HepG2 (cell line): ENCODE measurements at regions not wholly inside any gene's neighbourhood (a gene's known extent, or its start where the extent isn't known, plus 50 kb on each side); places are given as distances from the start of the nearest gene placed in this dataset.

Source experiments
- ATAC-seq: fragments of 200-7000 bp; cut with Tn5 transposase; 3 replicates; pipeline ENCODE4 v1.9.1; 2020; ENCODE audit warnings: mild to moderate bottlenecking, moderate library complexity
- BruUV-seq: library from RNA; stranded (reverse); fragments of 400-500 nt; replicated peaks from 2 replicates; lab custom pipeline; 2021; lab: Mats Ljungman, UMichigan
- CTCF ChIA-PET: fragments of 300-600 bp; formaldehyde crosslinking; extraction: SDS; loops from one replicate; lab custom pipeline; 2021; ENCODE audit warnings: low total read pairs, inconsistent platforms, low intra/inter-chr PET ratio; lab: Yijun Ruan, JAX
- POLR2A ChIA-PET: fragments of 350-600 bp; sonication (Branson Sonifier 250); formaldehyde crosslinking; loops from one replicate; lab custom pipeline; 2020; ENCODE audit warnings: antibody characterized with exemption, inconsistent platforms; lab: Yijun Ruan, JAX
- DNase-seq: peaks from one replicate; pipeline ENCODE4 v3.0.0-alpha.2; 2015; ENCODE audit warnings: low spot score
- FAIRE-seq: peaks from 3 replicates; lab custom pipeline; 2011; peaks lifted over from hg19 to GRCh38; lab: Jason Lieb, UNC
- H2AFZ ChIP-seq: one replicate; pipeline ENCODE4 v1.6.1; 2011; ENCODE audit warnings: low read length, inconsistent platforms
- H3K27ac ChIP-seq: fragments of 300-600 bp; 3 replicates; pipeline ENCODE4 v1.8.0; 2011; ENCODE audit warnings: mixed run types, mild to moderate bottlenecking, mixed read lengths, low read length, inconsistent platforms; ENCODE audit not compliant: insufficient read depth; ENCODE audit errors: extremely low read length
- H3K27me3 ChIP-seq, 2 experiments: fragments of 200-600 bp in 1 of 2; 2 replicates in 1 of 2; 3 replicates in 1 of 2; pipeline versions ENCODE4 v1.6.0 to v1.8.0; 2011; ENCODE audit warnings: low read length in 2 of 2, mild to moderate bottlenecking in 2 of 2, moderate library complexity in 2 of 2, inconsistent platforms in 1 of 2; ENCODE audit not compliant: insufficient read depth in 2 of 2, control insufficient read depth in 1 of 2
- H3K36me3 ChIP-seq, 2 experiments: fragments of 200-600 bp in 1 of 2; replicated peaks in 1 of 2; 2 replicates in 1 of 2; 3 replicates in 1 of 2; pipeline versions ENCODE4 v1.5.1 to v1.8.0; 2011; ENCODE audit warnings: low read length in 2 of 2, inconsistent platforms in 1 of 2; ENCODE audit not compliant: insufficient read depth in 2 of 2, control insufficient read depth in 1 of 2
- H3K4me1 ChIP-seq: 2 replicates; pipeline ENCODE4 v1.5.1; 2012; ENCODE audit warnings: low read length, inconsistent platforms; ENCODE audit not compliant: insufficient read depth
- H3K4me2 ChIP-seq: 2 replicates; pipeline ENCODE4 v1.6.0; 2011; ENCODE audit warnings: low read depth, low read length, inconsistent platforms
- H3K4me3 ChIP-seq, 3 experiments: fragments of 200-600 bp in 1 of 3; sonication (generic), shearing (Covaris generic) in 1 of 3; replicated peaks in 1 of 3; 2 replicates each; pipeline ENCODE4 v1.5.1; 2011 to 2016; ENCODE audit warnings: low read length in 3 of 3, inconsistent platforms in 2 of 3, low read depth in 2 of 3, mild to moderate bottlenecking in 2 of 3, control low read depth in 1 of 3, mixed read lengths in 1 of 3; ENCODE audit not compliant: insufficient read depth in 1 of 3
- H3K79me2 ChIP-seq: one replicate; pipeline ENCODE4 v1.6.1; 2011; ENCODE audit warnings: low read length, inconsistent platforms; ENCODE audit not compliant: insufficient read depth
- H3K9ac ChIP-seq: 2 replicates; pipeline ENCODE4 v1.6.0; 2011; ENCODE audit warnings: mild to moderate bottlenecking, low read depth, low read length, inconsistent platforms; ENCODE audit not compliant: insufficient read depth
- H3K9me3 ChIP-seq: 2 replicates; pipeline ENCODE4 v1.5.1; 2012; ENCODE audit warnings: mild to moderate bottlenecking, low read length
- H4K20me1 ChIP-seq: 2 replicates; pipeline ENCODE4 v1.6.0; 2011; ENCODE audit warnings: inconsistent platforms, mild to moderate bottlenecking, low read length, moderate library complexity; ENCODE audit not compliant: insufficient read depth
- CBX1 ChIP-seq: IDR thresholded peaks from one replicate; pipeline ENCODE4 v1.6.1; 2016; ENCODE audit warnings: antibody characterized with exemption, low read depth
- ZC3H4 ChIP-seq: sonication (generic); formaldehyde crosslinking; IDR thresholded peaks from 2 replicates; pipeline ENCODE4 v1.4.0; 2020; ENCODE audit warnings: missing genetic modification reagents, borderline replicate concordance
- ZNF331 ChIP-seq: sonication (generic); formaldehyde crosslinking; IDR thresholded peaks from 2 replicates; pipeline ENCODE4 v1.4.0; 2020; ENCODE audit warnings: missing genetic modification reagents
- ZNF615 ChIP-seq: sonication (generic); formaldehyde crosslinking; IDR thresholded peaks from 2 replicates; pipeline ENCODE4 v1.5.0; 2020; ENCODE audit warnings: mild to moderate bottlenecking, missing genetic modification reagents, borderline replicate concordance
- WGBS: methylation state at CpG from one replicate; pipeline ENCODE4 v1.1.6; 2017; ENCODE audit warnings: low lambda C conversion rate; 5-methylcytosine and 5-hydroxymethylcytosine counted together
- in situ Hi-C: cut with HindIII; loops from 2 replicates; pipeline ENCODE4 v1.10.0; 2017; ENCODE audit warnings: low pct_unique_long_range_greater_than_20kb; ENCODE audit not compliant: extremely low pct_ligation_motif_present
- intact Hi-C: fragments of 100-400 bp; cut with micrococcal nuclease; formaldehyde crosslinking; loops from one replicate; pipeline ENCODE4 v1.10.0; 2022; ENCODE audit not compliant: unreplicated experiment
- TF ChIP-seq, protein P1 (sequence below): sonication (generic); formaldehyde crosslinking; IDR thresholded peaks from 2 replicates; pipeline ENCODE4 v1.4.0; 2020; ENCODE audit warnings: mild to moderate bottlenecking, missing genetic modification reagents
- TF ChIP-seq, protein P2 (sequence below): sonication (generic); formaldehyde crosslinking; IDR thresholded peaks from 2 replicates; pipeline ENCODE4 v1.4.0; 2020; ENCODE audit warnings: missing genetic modification reagents; ENCODE audit errors: not compliant biosample characterization
- TF ChIP-seq, protein P3 (sequence below): IDR thresholded peaks from 2 replicates; pipeline ENCODE4 v1.6.1; 2016; ENCODE audit warnings: control low read depth
- TF ChIP-seq, protein P4 (sequence below): IDR thresholded peaks from 2 replicates; pipeline ENCODE4 v1.6.1; 2016; ENCODE audit warnings: low read depth, missing genetic modification reagents, missing compliant biosample characterization
- TF ChIP-seq, protein P5 (sequence below): sonication (generic); formaldehyde crosslinking; IDR thresholded peaks from 2 replicates; pipeline ENCODE4 v1.4.0; 2020; ENCODE audit warnings: missing genetic modification reagents, borderline replicate concordance

DNA sequence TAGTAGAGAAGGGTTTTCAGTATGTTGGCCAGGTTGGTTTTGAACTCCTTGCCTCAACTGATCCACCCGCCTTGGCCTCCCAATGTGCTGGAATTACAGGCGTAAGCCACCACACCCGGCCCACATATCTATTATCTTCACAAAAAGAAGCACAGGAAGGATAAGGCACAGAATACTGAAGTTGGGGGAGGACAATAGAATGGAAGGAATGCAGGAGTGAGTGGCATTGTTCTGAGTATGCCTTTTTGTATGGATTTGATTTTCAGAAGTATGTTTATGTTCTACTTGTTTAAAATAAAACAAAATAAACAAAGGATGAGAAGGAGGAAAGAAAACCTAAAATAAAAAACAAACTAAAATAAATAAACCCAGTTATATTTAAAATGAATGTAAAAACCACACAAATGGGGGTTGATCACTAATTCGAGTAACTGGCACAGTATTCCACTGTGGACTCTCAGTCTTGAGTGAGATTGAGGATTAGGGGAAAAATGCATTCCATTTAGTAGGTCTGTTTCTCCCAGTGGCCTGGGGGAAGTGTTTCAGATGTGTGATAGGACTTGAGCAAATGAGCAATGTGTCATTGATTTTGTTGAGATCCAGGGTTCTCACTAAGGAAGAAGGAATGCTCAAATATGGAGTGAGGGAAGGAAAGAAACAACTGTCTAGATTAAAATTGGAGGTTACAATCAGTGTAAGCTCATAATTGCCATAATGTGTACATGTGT, 109.0 kb upstream of the C1QTNF7 start:
- no TSS peak for BruUV-seq
- H3K4me1 ChIP-seq = no peaks in the 10 kb centered on the region
- H3K4me3 ChIP-seq = no peak overlapping the region
- ATAC-seq = no peak
- ChIA-PET CTCF (no interaction called here), POLR2A (no interaction called here)
- H3K9me3 ChIP-seq = no peaks in the 10 kb centered on the region
- FAIRE-seq = no peak
- no peak overlapping the region for H3K4me2 ChIP-seq
- no peak overlapping the region for H3K27ac ChIP-seq
- H3K36me3 ChIP-seq = no peaks in the 10 kb centered on the region
- WGBS = 22% methylated on average over 4 of the region's 4 CpGs
- in situ Hi-C loops = no loop called here
- no peaks in the 10 kb centered on the region for H3K27me3 ChIP-seq
- no peak overlapping the region for H2AFZ ChIP-seq
- no peak for DNase-seq
- intact Hi-C loops = no loop called here
- H3K79me2 ChIP-seq = no peaks in the 10 kb centered on the region
- H3K9ac ChIP-seq = no peak overlapping the region
- H4K20me1 ChIP-seq = no peaks in the 10 kb centered on the region
- TF ChIP-seq ZC3H4 (CRISPR knock-in tag) (no peak), ZNF615 (CRISPR knock-in tag) (no peak), CBX1 (no peak), ZNF331 (CRISPR knock-in tag) (no peak)
- TF ChIP-seq, protein P1, sequence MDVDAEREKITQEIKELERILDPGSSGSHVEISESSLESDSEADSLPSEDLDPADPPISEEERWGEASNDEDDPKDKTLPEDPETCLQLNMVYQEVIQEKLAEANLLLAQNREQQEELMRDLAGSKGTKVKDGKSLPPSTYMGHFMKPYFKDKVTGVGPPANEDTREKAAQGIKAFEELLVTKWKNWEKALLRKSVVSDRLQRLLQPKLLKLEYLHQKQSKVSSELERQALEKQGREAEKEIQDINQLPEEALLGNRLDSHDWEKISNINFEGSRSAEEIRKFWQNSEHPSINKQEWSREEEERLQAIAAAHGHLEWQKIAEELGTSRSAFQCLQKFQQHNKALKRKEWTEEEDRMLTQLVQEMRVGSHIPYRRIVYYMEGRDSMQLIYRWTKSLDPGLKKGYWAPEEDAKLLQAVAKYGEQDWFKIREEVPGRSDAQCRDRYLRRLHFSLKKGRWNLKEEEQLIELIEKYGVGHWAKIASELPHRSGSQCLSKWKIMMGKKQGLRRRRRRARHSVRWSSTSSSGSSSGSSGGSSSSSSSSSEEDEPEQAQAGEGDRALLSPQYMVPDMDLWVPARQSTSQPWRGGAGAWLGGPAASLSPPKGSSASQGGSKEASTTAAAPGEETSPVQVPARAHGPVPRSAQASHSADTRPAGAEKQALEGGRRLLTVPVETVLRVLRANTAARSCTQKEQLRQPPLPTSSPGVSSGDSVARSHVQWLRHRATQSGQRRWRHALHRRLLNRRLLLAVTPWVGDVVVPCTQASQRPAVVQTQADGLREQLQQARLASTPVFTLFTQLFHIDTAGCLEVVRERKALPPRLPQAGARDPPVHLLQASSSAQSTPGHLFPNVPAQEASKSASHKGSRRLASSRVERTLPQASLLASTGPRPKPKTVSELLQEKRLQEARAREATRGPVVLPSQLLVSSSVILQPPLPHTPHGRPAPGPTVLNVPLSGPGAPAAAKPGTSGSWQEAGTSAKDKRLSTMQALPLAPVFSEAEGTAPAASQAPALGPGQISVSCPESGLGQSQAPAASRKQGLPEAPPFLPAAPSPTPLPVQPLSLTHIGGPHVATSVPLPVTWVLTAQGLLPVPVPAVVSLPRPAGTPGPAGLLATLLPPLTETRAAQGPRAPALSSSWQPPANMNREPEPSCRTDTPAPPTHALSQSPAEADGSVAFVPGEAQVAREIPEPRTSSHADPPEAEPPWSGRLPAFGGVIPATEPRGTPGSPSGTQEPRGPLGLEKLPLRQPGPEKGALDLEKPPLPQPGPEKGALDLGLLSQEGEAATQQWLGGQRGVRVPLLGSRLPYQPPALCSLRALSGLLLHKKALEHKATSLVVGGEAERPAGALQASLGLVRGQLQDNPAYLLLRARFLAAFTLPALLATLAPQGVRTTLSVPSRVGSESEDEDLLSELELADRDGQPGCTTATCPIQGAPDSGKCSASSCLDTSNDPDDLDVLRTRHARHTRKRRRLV (CRISPR knock-in tag) = no peak
- TF ChIP-seq, protein P2, sequence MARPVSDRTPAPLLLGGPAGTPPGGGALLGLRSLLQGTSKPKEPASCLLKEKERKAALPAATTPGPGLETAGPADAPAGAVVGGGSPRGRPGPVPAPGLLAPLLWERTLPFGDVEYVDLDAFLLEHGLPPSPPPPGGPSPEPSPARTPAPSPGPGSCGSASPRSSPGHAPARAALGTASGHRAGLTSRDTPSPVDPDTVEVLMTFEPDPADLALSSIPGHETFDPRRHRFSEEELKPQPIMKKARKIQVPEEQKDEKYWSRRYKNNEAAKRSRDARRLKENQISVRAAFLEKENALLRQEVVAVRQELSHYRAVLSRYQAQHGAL (CRISPR knock-in tag) = no peak
- TF ChIP-seq, protein P3, sequence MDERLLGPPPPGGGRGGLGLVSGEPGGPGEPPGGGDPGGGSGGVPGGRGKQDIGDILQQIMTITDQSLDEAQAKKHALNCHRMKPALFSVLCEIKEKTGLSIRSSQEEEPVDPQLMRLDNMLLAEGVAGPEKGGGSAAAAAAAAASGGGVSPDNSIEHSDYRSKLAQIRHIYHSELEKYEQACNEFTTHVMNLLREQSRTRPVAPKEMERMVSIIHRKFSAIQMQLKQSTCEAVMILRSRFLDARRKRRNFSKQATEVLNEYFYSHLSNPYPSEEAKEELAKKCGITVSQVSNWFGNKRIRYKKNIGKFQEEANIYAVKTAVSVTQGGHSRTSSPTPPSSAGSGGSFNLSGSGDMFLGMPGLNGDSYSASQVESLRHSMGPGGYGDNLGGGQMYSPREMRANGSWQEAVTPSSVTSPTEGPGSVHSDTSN (CRISPR knock-in tag) = no peak
- TF ChIP-seq, protein P4, sequence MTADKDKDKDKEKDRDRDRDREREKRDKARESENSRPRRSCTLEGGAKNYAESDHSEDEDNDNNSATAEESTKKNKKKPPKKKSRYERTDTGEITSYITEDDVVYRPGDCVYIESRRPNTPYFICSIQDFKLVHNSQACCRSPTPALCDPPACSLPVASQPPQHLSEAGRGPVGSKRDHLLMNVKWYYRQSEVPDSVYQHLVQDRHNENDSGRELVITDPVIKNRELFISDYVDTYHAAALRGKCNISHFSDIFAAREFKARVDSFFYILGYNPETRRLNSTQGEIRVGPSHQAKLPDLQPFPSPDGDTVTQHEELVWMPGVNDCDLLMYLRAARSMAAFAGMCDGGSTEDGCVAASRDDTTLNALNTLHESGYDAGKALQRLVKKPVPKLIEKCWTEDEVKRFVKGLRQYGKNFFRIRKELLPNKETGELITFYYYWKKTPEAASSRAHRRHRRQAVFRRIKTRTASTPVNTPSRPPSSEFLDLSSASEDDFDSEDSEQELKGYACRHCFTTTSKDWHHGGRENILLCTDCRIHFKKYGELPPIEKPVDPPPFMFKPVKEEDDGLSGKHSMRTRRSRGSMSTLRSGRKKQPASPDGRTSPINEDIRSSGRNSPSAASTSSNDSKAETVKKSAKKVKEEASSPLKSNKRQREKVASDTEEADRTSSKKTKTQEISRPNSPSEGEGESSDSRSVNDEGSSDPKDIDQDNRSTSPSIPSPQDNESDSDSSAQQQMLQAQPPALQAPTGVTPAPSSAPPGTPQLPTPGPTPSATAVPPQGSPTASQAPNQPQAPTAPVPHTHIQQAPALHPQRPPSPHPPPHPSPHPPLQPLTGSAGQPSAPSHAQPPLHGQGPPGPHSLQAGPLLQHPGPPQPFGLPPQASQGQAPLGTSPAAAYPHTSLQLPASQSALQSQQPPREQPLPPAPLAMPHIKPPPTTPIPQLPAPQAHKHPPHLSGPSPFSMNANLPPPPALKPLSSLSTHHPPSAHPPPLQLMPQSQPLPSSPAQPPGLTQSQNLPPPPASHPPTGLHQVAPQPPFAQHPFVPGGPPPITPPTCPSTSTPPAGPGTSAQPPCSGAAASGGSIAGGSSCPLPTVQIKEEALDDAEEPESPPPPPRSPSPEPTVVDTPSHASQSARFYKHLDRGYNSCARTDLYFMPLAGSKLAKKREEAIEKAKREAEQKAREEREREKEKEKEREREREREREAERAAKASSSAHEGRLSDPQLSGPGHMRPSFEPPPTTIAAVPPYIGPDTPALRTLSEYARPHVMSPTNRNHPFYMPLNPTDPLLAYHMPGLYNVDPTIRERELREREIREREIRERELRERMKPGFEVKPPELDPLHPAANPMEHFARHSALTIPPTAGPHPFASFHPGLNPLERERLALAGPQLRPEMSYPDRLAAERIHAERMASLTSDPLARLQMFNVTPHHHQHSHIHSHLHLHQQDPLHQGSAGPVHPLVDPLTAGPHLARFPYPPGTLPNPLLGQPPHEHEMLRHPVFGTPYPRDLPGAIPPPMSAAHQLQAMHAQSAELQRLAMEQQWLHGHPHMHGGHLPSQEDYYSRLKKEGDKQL = no peak
- TF ChIP-seq, protein P5, sequence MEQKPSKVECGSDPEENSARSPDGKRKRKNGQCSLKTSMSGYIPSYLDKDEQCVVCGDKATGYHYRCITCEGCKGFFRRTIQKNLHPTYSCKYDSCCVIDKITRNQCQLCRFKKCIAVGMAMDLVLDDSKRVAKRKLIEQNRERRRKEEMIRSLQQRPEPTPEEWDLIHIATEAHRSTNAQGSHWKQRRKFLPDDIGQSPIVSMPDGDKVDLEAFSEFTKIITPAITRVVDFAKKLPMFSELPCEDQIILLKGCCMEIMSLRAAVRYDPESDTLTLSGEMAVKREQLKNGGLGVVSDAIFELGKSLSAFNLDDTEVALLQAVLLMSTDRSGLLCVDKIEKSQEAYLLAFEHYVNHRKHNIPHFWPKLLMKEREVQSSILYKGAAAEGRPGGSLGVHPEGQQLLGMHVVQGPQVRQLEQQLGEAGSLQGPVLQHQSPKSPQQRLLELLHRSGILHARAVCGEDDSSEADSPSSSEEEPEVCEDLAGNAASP (CRISPR knock-in tag) = no peak
